Motor neuron (in vitro differentiated cells): ENCODE measurements at regions not wholly inside any gene's neighbourhood (a gene's known extent, or its start where the extent isn't known, plus 50 kb on each side); places are given as distances from the start of the nearest gene placed in this dataset.
"Not testable (repeated sequence)": the region's sequence is repeated elsewhere in the genome, so short reads cannot be mapped to it uniquely, and the experiment has no call there.

Source experiments
- ATAC-seq, 8 experiments: fragments of 200-7000 bp; cut with Tn5 transposase; replicated peaks in 6 of 8; 2 replicates each; pipeline ENCODE4 v1.8.0; 2021; ENCODE audit warnings: mild to moderate bottlenecking in 8 of 8, moderate library complexity in 8 of 8
- H3K27ac ChIP-seq, 2 donors: fragments of 250-450 bp; sonication (Bioruptor Pico); 2 replicates each; pipeline ENCODE4 v1.9.0; 2021; ENCODE audit warnings: antibody characterized with exemption in 2 of 2, mild to moderate bottlenecking in 2 of 2, moderate library complexity in 1 of 2
- H3K4me1 ChIP-seq, 2 donors: fragments of 250-450 bp; sonication (Bioruptor Pico); replicated peaks in 1 of 2; 2 replicates each; pipeline ENCODE4 v1.6.1; 2021; ENCODE audit warnings: antibody characterized with exemption in 2 of 2, mild to moderate bottlenecking in 2 of 2, moderate library complexity in 1 of 2
- H3K4me3 ChIP-seq, 5 donors: fragments of 250-450 bp; sonication (Bioruptor Pico); 2 replicates each; pipeline ENCODE4 v1.9.0; 2021; ENCODE audit warnings: antibody characterized with exemption in 5 of 5, mild to moderate bottlenecking in 5 of 5, moderate library complexity in 4 of 5
- WGBS, 10 experiments: fragments of 450-650 bp; shearing (Covaris generic); methylation state at CpG; one replicate each; pipeline ENCODE4 v1.0.0; 2022; 5-methylcytosine and 5-hydroxymethylcytosine counted together
- in situ Hi-C, 9 experiments: fragments of 400-800 bp; cut with MboI; loops; one replicate each; pipeline ENCODE4 v1.15.0; 2021; ENCODE audit warnings: low sequenced_read_pairs in 9 of 9, low pct_unique_long_range_greater_than_20kb in 2 of 9; ENCODE audit not compliant: unreplicated experiment in 9 of 9

GRCh38 chr9:36486933-36487481 is 85.7 kb upstream of the MELK start:
- Histone ChIP-seq H3K4me1 (peaks cover 11 to 12% of the 10 kb centered on the region in 2 donors), H3K4me3 (peak overlapping the region; percentile 74 to 98 (median 87)), H3K27ac (peak overlapping the region; percentile 78 to 93)
- WGBS, 10 experiments, result no CpG with 5 or more reads among the region's 63 CpGs
- ATAC-seq, result peak; percentile 11 to 43 (median 34)
- in situ Hi-C loops, result no loop called here

GRCh38 chr9:36486329-36486932 is 86.3 kb upstream of the MELK start:
- Histone ChIP-seq H3K4me3 (peak overlapping the region; percentile 74 to 98 (median 87)), H3K4me1 (peaks cover 11 to 12% of the 10 kb centered on the region in 2 donors), H3K27ac (peak overlapping the region in 1 of 2 donors; percentile 78)
- peak in 1 of 8 experiments; percentile 2 for ATAC-seq
- WGBS, 10 experiments, result 0 to 10% (median 3%) methylated on average over 2 to 13 of the region's 24 CpGs; no CpG with 5 or more reads in 2 of the 10 experiments
- in situ Hi-C loops, result no loop called here

GRCh38 chr9:36485647-36486328 is 85.7 kb upstream of the RNF38 start:
- WGBS, 10 experiments, result 0 to 28% (median 10%) methylated on average over 2 to 10 of the region's 11 CpGs; no CpG with 5 or more reads in 1 of the 10 experiments
- in situ Hi-C loops, result no loop called here
- no peak overlapping the region for H3K27ac ChIP-seq
- ATAC-seq, result no peak
- H3K4me1 ChIP-seq, result peaks cover 11 to 12% of the 10 kb centered on the region in 2 donors
- peak overlapping the region; percentile 74 to 98 (median 87) for H3K4me3 ChIP-seq

- ATAC-seq, result no peak
- in situ Hi-C loops, result no loop called here
Measured at GRCh38 chr9:36484124-36484523, 84.1 kb upstream of the RNF38 start.

GRCh38 chr9:36479101-36479500 is 79.0 kb upstream of the RNF38 start:
- Histone ChIP-seq H3K4me3 (no peak overlapping the region), H3K4me1 (no peaks in the 10 kb centered on the region), H3K27ac (no peak overlapping the region)
- peak in 2 of 8 experiments; percentile 22 to 31 for ATAC-seq
- in situ Hi-C loops, result no loop called here
- 45 to 100% (median 80%) methylated on average over 1 to 4 of the region's 4 CpGs; no CpG with 5 or more reads in 1 of the 10 experiments for WGBS, 10 experiments

More at GRCh38 chr9:36484124-36484523, 84.1 kb upstream of the RNF38 start:
- H3K27ac ChIP-seq, result no peak overlapping the region
- 67 to 100% (median 96%) methylated on average over 1 to 3 of the region's 3 CpGs; no CpG with 5 or more reads in 2 of the 10 experiments for WGBS, 10 experiments
- H3K4me1 ChIP-seq, result peaks cover 9 to 10% of the 10 kb centered on the region in 2 donors
- H3K4me3 ChIP-seq, result no peak overlapping the region

GRCh38 chr9:36471359-36471758 is 71.3 kb upstream of the RNF38 start:
- 3 to 100% (median 54%) methylated on average over 3 of the region's 3 CpGs; no CpG with 5 or more reads in 2 of the 10 experiments for WGBS, 10 experiments

GRCh38 chr9:36470643-36471290 is 70.7 kb upstream of the RNF38 start:
- no peaks in the 10 kb centered on the region for H3K4me1 ChIP-seq
- no peak overlapping the region for H3K4me3 ChIP-seq
- in situ Hi-C loops, result no loop called here
- no peak overlapping the region for H3K27ac ChIP-seq
- peak in 3 of 8 experiments; percentile 75 to 97 (median 97) for ATAC-seq
- WGBS, 10 experiments, result 10 to 94% (median 65%) methylated on average over 1 to 7 of the region's 7 CpGs; no CpG with 5 or more reads in 2 of the 10 experiments

More at GRCh38 chr9:36471359-36471758, 71.3 kb upstream of the RNF38 start:
- in situ Hi-C loops, result no loop called here
- Histone ChIP-seq H3K27ac (no peak overlapping the region), H3K4me3 (no peak overlapping the region), H3K4me1 (no peaks in the 10 kb centered on the region)
- peak in 2 of 8 experiments; percentile 17 to 19 for ATAC-seq

GRCh38 chr9:36463467-36463866 is 63.4 kb upstream of the RNF38 start:
- in situ Hi-C loops, result no loop called here
- WGBS, 10 experiments, result 0 to 100% (median 48%) methylated on average over 1 to 2 of the region's 2 CpGs; no CpG with 5 or more reads in 4 of the 10 experiments
- no peak overlapping the region for H3K27ac ChIP-seq
- peak in 3 of 8 experiments; percentile 37 to 71 (median 58) for ATAC-seq
- peaks cover 5 to 9% of the 10 kb centered on the region in 2 donors for H3K4me1 ChIP-seq
- no peak overlapping the region for H3K4me3 ChIP-seq

- in situ Hi-C loops, result no loop called here
- no peak overlapping the region for H3K27ac ChIP-seq
- no peak for ATAC-seq
- H3K4me3 ChIP-seq, result no peak overlapping the region
- H3K4me1 ChIP-seq, result peaks cover 5 to 9% of the 10 kb centered on the region in 2 donors
- WGBS, 10 experiments, result 83 to 100% (median 94%) methylated on average over 1 to 4 of the region's 4 CpGs; no CpG with 5 or more reads in 2 of the 10 experiments
Measured at GRCh38 chr9:36462245-36462644, 62.2 kb upstream of the RNF38 start.

- Histone ChIP-seq H3K4me1 (peaks cover 5 to 9% of the 10 kb centered on the region in 2 donors), H3K4me3 (no peak overlapping the region), H3K27ac (peak overlapping the region in 1 of 2 donors; percentile 21)
- in situ Hi-C loops, result no loop called here
- peak in 6 of 8 experiments; percentile 32 to 97 (median 76) for ATAC-seq
Measured at GRCh38 chr9:36461323-36461722, 61.3 kb upstream of the RNF38 start.

- ATAC-seq, H3K4me1 ChIP-seq, H3K4me3 ChIP-seq, H3K27ac ChIP-seq, in situ Hi-C loops: not testable (repeated sequence)
- 80 to 100% (median 98%) methylated on average over 1 to 13 of the region's 17 CpGs; no CpG with 5 or more reads in 4 of the 10 experiments for WGBS, 10 experiments
Measured at GRCh38 chr9:36458430-36458915, 58.4 kb upstream of the RNF38 start.

- no peak overlapping the region for H3K27ac ChIP-seq
- WGBS, 10 experiments, result 71 to 100% (median 90%) methylated on average over 1 to 7 of the region's 7 CpGs; no CpG with 5 or more reads in 1 of the 10 experiments
Measured at GRCh38 chr9:36457836-36458429, 57.9 kb upstream of the RNF38 start.

More at GRCh38 chr9:36457836-36458429, 57.9 kb upstream of the RNF38 start:
- Histone ChIP-seq H3K4me1 (peaks cover 5 to 9% of the 10 kb centered on the region in 2 donors), H3K4me3 (no peak overlapping the region)
- in situ Hi-C loops, result no loop called here
- no peak for ATAC-seq
